GM23338 (cell line): ENCODE measurements at regions not wholly inside any gene's neighbourhood (a gene's known extent, or its start where the extent isn't known, plus 50 kb on each side); places are given as distances from the start of the nearest gene placed in this dataset.

Experiments used
- ATAC-seq: fragments of 200-7000 bp; cut with Tn5 transposase; 3 replicates; pipeline ENCODE4 v1.9.1; 2020
- DNase-seq: peaks from one replicate; pipeline ENCODE4 v3.0.0-alpha.2; 2015; ENCODE audit warnings: low spot score
- H2AFZ ChIP-seq: fragments of 200-600 bp; sonication (generic); 2 replicates; pipeline ENCODE4 v1.8.0; 2016; ENCODE audit warnings: antibody characterized with exemption, mild to moderate bottlenecking, moderate library complexity
- H3F3A ChIP-seq: fragments of 200-600 bp; sonication (generic); replicated peaks from 2 replicates; pipeline ENCODE4 v1.8.0; 2017; ENCODE audit warnings: antibody characterized with exemption, mixed run types, low read depth
- H3K27ac ChIP-seq: fragments of 200-600 bp; sonication (generic); 2 replicates; pipeline ENCODE4 v1.6.1; 2016; ENCODE audit warnings: low read depth
- H3K27me3 ChIP-seq: fragments of 200-600 bp; sonication (generic); 2 replicates; pipeline ENCODE4 v1.8.0; 2016; ENCODE audit warnings: mild to moderate bottlenecking, mixed run types, moderate library complexity; ENCODE audit not compliant: insufficient read depth
- H3K36me3 ChIP-seq: fragments of 200-600 bp; sonication (generic); 2 replicates; pipeline ENCODE4 v1.8.0; 2016; ENCODE audit warnings: mild to moderate bottlenecking; ENCODE audit not compliant: insufficient read depth
- H3K4me1 ChIP-seq: fragments of 200-600 bp; sonication (generic); 2 replicates; pipeline ENCODE4 v1.8.0; 2016; ENCODE audit warnings: mild to moderate bottlenecking, moderate library complexity; ENCODE audit not compliant: insufficient read depth
- H3K4me2 ChIP-seq: fragments of 200-600 bp; sonication (generic); 2 replicates; pipeline ENCODE4 v1.7.1; 2017; ENCODE audit warnings: mixed run types
- H3K4me3 ChIP-seq: fragments of 200-600 bp; sonication (generic); 2 replicates; pipeline ENCODE4 v1.6.1; 2016; ENCODE audit warnings: mixed run types
- H3K79me2 ChIP-seq: fragments of 200-600 bp; sonication (generic); replicated peaks from 2 replicates; pipeline ENCODE4 v1.8.0; 2017; ENCODE audit warnings: mild to moderate bottlenecking; ENCODE audit not compliant: insufficient read depth
- H3K9me2 ChIP-seq: fragments of 200-600 bp; sonication (generic); 2 replicates; pipeline ENCODE4 v1.8.0; 2017; ENCODE audit not compliant: insufficient read depth
- H4K20me1 ChIP-seq: fragments of 200-600 bp; sonication (generic); replicated peaks from 2 replicates; pipeline ENCODE4 v1.8.0; 2017; ENCODE audit warnings: mild to moderate bottlenecking; ENCODE audit not compliant: insufficient read depth
- H3K27ac Mint-ChIP-seq: 2 replicates; pipeline ENCODE4 v1.8.0; 2020; ENCODE audit warnings: inconsistent platforms, mild to moderate bottlenecking, moderate library complexity, mixed read lengths
- H3K27me3 Mint-ChIP-seq: 3 replicates; pipeline ENCODE4 v1.8.0; 2022; ENCODE audit warnings: low read depth, mild to moderate bottlenecking, moderate library complexity, mixed read lengths, inconsistent platforms; ENCODE audit not compliant: insufficient read depth, poor library complexity
- H3K36me3 Mint-ChIP-seq: 3 replicates; pipeline ENCODE4 v1.8.0; 2021; ENCODE audit warnings: low read depth, mild to moderate bottlenecking, inconsistent platforms, moderate library complexity, mixed read lengths
- H3K4me1 Mint-ChIP-seq: 3 replicates; pipeline ENCODE4 v1.8.0; 2020; ENCODE audit warnings: mild to moderate bottlenecking, inconsistent platforms, mixed read lengths
- H3K4me3 Mint-ChIP-seq: 3 replicates; pipeline ENCODE4 v1.8.0; 2021; ENCODE audit warnings: moderate library complexity, mild to moderate bottlenecking, inconsistent platforms, mixed read lengths
- H3K9me3 Mint-ChIP-seq: 3 replicates; pipeline ENCODE4 v1.8.0; 2020; ENCODE audit warnings: moderate library complexity, mild to moderate bottlenecking, inconsistent platforms, mixed read lengths
- EZH2 ChIP-seq: fragments of 200-600 bp; sonication (generic); IDR thresholded peaks from one replicate; pipeline ENCODE4 v1.8.0; 2017; ENCODE audit warnings: antibody characterized with exemption, mild to moderate bottlenecking, low read depth; ENCODE audit not compliant: unreplicated experiment
- JUNB ChIP-seq: IDR thresholded peaks from one replicate; pipeline ENCODE4 v1.6.1; 2016; ENCODE audit warnings: antibody characterized with exemption; ENCODE audit not compliant: unreplicated experiment
- NANOG ChIP-seq: IDR thresholded peaks from 2 replicates; pipeline ENCODE4 v1.6.1; 2016; ENCODE audit warnings: antibody characterized with exemption, borderline replicate concordance
- ZNF331 ChIP-seq: fragments of 250-450 bp; sonication (Bioruptor Pico); IDR thresholded peaks from 2 replicates; pipeline ENCODE4 v1.5.0; 2020; ENCODE audit warnings: low read depth, mild to moderate bottlenecking, moderate library complexity
- ZNF462 ChIP-seq: fragments of 250-450 bp; sonication (Bioruptor Pico); IDR thresholded peaks from 2 replicates; pipeline ENCODE4 v1.5.0; 2020; ENCODE audit warnings: mild to moderate bottlenecking, moderate library complexity
- TF ChIP-seq, protein P1 (sequence below): IDR thresholded peaks from one replicate; pipeline ENCODE4 v1.6.1; 2018; ENCODE audit warnings: antibody characterized with exemption; ENCODE audit not compliant: unreplicated experiment

GRCh38 chr3:178417736-178418135, 118.5 kb upstream of the KCNMB2 start (continued):
- TF ChIP-seq EZH2 = no peak

GRCh38 chr3:178419071-178419470, 117.2 kb upstream of the KCNMB2 start:
- Mint-ChIP-seq H3K4me3 (no peak overlapping the region), H3K4me1 (no peaks in the 10 kb centered on the region), H3K27me3 (no peaks in the 10 kb centered on the region), H3K27ac (no peak overlapping the region), H3K36me3 (no peaks in the 10 kb centered on the region), H3K9me3 (no peaks in the 10 kb centered on the region)
- no peaks in the 10 kb centered on the region for H3K9me2 ChIP-seq
- no peak overlapping the region for H3K4me2 ChIP-seq
- no peak overlapping the region for H2AFZ ChIP-seq
- no peak overlapping the region for H3K4me3 ChIP-seq
- DNase-seq (no peak), ATAC-seq (no peak)
- no peaks in the 10 kb centered on the region for H3K36me3 ChIP-seq
- H3K27me3 ChIP-seq = no peaks in the 10 kb centered on the region
- TF ChIP-seq JUNB = no peak
- TF ChIP-seq ZNF462 = no peak
- TF ChIP-seq, protein P1, sequence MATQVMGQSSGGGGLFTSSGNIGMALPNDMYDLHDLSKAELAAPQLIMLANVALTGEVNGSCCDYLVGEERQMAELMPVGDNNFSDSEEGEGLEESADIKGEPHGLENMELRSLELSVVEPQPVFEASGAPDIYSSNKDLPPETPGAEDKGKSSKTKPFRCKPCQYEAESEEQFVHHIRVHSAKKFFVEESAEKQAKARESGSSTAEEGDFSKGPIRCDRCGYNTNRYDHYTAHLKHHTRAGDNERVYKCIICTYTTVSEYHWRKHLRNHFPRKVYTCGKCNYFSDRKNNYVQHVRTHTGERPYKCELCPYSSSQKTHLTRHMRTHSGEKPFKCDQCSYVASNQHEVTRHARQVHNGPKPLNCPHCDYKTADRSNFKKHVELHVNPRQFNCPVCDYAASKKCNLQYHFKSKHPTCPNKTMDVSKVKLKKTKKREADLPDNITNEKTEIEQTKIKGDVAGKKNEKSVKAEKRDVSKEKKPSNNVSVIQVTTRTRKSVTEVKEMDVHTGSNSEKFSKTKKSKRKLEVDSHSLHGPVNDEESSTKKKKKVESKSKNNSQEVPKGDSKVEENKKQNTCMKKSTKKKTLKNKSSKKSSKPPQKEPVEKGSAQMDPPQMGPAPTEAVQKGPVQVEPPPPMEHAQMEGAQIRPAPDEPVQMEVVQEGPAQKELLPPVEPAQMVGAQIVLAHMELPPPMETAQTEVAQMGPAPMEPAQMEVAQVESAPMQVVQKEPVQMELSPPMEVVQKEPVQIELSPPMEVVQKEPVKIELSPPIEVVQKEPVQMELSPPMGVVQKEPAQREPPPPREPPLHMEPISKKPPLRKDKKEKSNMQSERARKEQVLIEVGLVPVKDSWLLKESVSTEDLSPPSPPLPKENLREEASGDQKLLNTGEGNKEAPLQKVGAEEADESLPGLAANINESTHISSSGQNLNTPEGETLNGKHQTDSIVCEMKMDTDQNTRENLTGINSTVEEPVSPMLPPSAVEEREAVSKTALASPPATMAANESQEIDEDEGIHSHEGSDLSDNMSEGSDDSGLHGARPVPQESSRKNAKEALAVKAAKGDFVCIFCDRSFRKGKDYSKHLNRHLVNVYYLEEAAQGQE = no peak
- TF ChIP-seq ZNF331 (CRISPR knock-in tag) = no peak
- no peak for TF ChIP-seq NANOG
- H3K27ac ChIP-seq = no peak overlapping the region
- H4K20me1 ChIP-seq = no peaks in the 10 kb centered on the region
- H3F3A ChIP-seq = no peaks in the 10 kb centered on the region
- no peaks in the 10 kb centered on the region for H3K4me1 ChIP-seq
- H3K79me2 ChIP-seq = no peaks in the 10 kb centered on the region
